ENCODE measurements at regions not wholly inside any gene's neighbourhood (a gene's known extent, or its start where the extent isn't known, plus 50 kb on each side); places are given as distances from the start of the nearest gene placed in this dataset.

DNA sequence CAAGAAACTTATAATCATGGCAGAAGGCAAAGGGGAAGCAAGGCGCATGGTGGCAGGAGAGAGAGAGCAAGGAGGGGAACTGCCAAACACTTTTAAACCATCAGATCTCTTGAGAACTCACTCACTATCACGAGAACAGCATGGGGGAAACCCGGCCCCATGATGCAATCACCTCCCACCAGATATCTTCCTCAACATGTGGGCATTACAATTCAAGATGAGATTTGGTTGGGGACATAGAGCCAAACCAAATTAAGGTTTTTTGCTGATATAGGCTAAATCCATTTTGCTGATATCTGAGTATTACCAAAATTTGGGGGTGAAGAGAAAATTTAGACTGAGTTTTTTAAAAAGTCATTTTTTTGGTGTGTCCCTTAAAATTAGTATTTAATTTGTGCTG is 54.9 kb upstream of the TMX1 start:
- TF ChIP-seq CTCF (conservative IDR thresholded peaks at IDR 0.05; ENCODE audit: low read depth), result no peak
- no peak for DNase-seq (ENCODE audit: low spot score)
- ChIA-PET CTCF (interaction anchor here (0.7 kb wide), 1 partner anchor 36 kb away, joined by 3 read pairs; no protein-coding TSS in a partner anchor), POLR2A (ENCODE audit: low non-redundant PET) (no interaction called here)
- H3K27ac ChIP-seq, result no peak overlapping the region

- ChIA-PET POLR2A (ENCODE audit: low non-redundant PET) (no interaction called here), CTCF (no interaction called here)
- TF ChIP-seq CTCF (conservative IDR thresholded peaks at IDR 0.05; ENCODE audit: low read depth), result no peak
- H3K27ac ChIP-seq, result no peak overlapping the region
- no peak for DNase-seq (ENCODE audit: low spot score)
Measured at GRCh38 chr14:51185754-51186153, 54.3 kb upstream of the TMX1 start.

- TF ChIP-seq CTCF (conservative IDR thresholded peaks at IDR 0.05; ENCODE audit: low read depth), result no peak
- ChIA-PET POLR2A (ENCODE audit: low non-redundant PET) (no interaction called here), CTCF (interaction anchor here (0.6 kb wide), 1 partner anchor 364 kb away, joined by 5 read pairs; no protein-coding TSS in a partner anchor)
- DNase-seq (ENCODE audit: low spot score), result no peak
- no peak overlapping the region for H3K27ac ChIP-seq
Measured at GRCh38 chr14:51188566-51189185, 51.4 kb upstream of the TMX1 start.

GRCh38 chr14:51189600-51190376 is 50.3 kb upstream of the TMX1 start:
- CTCF ChIA-PET, result no interaction called here
- DNase-seq (ENCODE audit: low spot score), result no peak
- no peak for TF ChIP-seq CTCF (conservative IDR thresholded peaks at IDR 0.05; ENCODE audit: low read depth)
- H3K27ac ChIP-seq, result no peak overlapping the region
- POLR2A ChIA-PET (ENCODE audit: low non-redundant PET), result no interaction called here
